Ovary (tissue), 3 donors: ENCODE measurements at regions not wholly inside any gene's neighbourhood (a gene's known extent, or its start where the extent isn't known, plus 50 kb on each side); places are given as distances from the start of the nearest gene placed in this dataset.

Experiments
- CTCF ChIP-seq, 3 donors: fragments of 450-650 bp in 2 of 3; fragments of 200-600 bp in 1 of 3; IDR thresholded peaks; one replicate each; pipeline versions ENCODE4 v1.5.1 to v1.8.0; 2016 to 2022; ENCODE audit warnings: antibody characterized with exemption in 3 of 3, mild to moderate bottlenecking in 1 of 3
- EP300 ChIP-seq: sonication (generic); formaldehyde crosslinking; IDR thresholded peaks from one replicate; pipeline ENCODE4 v1.6.1; 2017; ENCODE audit warnings: antibody characterized with exemption
- POLR2A ChIP-seq: fragments of 450-650 bp; IDR thresholded peaks from one replicate; pipeline ENCODE4 v1.6.1; 2017; ENCODE audit warnings: antibody characterized with exemption, mild to moderate bottlenecking, moderate library complexity
- donor health status: DM: no; HTN: no; CAD: no.

GRCh38 chr3:16834753-16835152, 50.0 kb upstream of the PLCL2 start:
- TF ChIP-seq POLR2A, result no peak
- TF ChIP-seq CTCF (IDR thresholded peaks at IDR 0.05), result no peak
- no peak for TF ChIP-seq EP300
